Gastrocnemius medialis (tissue), 4 donors: ENCODE measurements at regions not wholly inside any gene's neighbourhood (a gene's known extent, or its start where the extent isn't known, plus 50 kb on each side); places are given as distances from the start of the nearest gene placed in this dataset.

Experiments
- ATAC-seq, 2 donors: fragments of 150-250 bp; one replicate each; pipeline ENCODE4 v1.9.1; 2016
- DNase-seq, 2 donors: peaks; one replicate each; pipeline ENCODE4 v3.0.0-alpha.2; 2019
- H3K27ac ChIP-seq, 4 donors: fragments of 200-600 bp; sonication (generic); 1 replicate in 1 of 4; 2 replicates in 3 of 4; pipeline ENCODE4 v1.5.1; 2016 to 2018; ENCODE audit warnings: mild to moderate bottlenecking in 2 of 4, moderate library complexity in 1 of 4
- H3K27me3 ChIP-seq, 3 donors: fragments of 200-600 bp; sonication (generic) in 2 of 3; 1 replicate in 1 of 3; 2 replicates in 2 of 3; pipeline versions ENCODE4 v1.5.1 to v1.6.0; 2016 to 2019; ENCODE audit warnings: mild to moderate bottlenecking in 1 of 3, moderate library complexity in 1 of 3
- H3K36me3 ChIP-seq, 2 donors: fragments of 200-600 bp; sonication (generic) in 1 of 2; one replicate each; pipeline ENCODE4 v1.5.1; 2017 to 2018
- H3K4me1 ChIP-seq, 2 donors: fragments of 200-600 bp; sonication (generic) in 1 of 2; one replicate each; pipeline ENCODE4 v1.5.1; 2016 to 2017; ENCODE audit warnings: mild to moderate bottlenecking in 2 of 2
- H3K4me3 ChIP-seq, 4 donors: fragments of 200-600 bp; sonication (generic) in 3 of 4; 1 replicate in 1 of 4; 2 replicates in 3 of 4; pipeline ENCODE4 v1.5.1; 2016 to 2019; ENCODE audit warnings: mild to moderate bottlenecking in 2 of 4
- H3K9me3 ChIP-seq, 3 donors: fragments of 200-600 bp; sonication (generic) in 2 of 3; 1 replicate in 1 of 3; 2 replicates in 2 of 3; pipeline ENCODE4 v1.5.1; 2016 to 2019
- POLR2A ChIP-seq, 2 donors: fragments of 450-650 bp; IDR thresholded peaks; one replicate each; pipeline ENCODE4 v1.6.1; 2017; ENCODE audit warnings: antibody characterized with exemption in 2 of 2, mild to moderate bottlenecking in 2 of 2, moderate library complexity in 2 of 2
- in situ Hi-C, 4 donors: fragments of 200-750 bp; cut with MboI; loops; one replicate each; pipeline versions ENCODE4 v1.15.0 to v1.8.0; 2017; ENCODE audit warnings: low sequenced_read_pairs in 4 of 4
- intact Hi-C: fragments of 100-400 bp; cut with DNase I; formaldehyde crosslinking; loops from one replicate; pipeline ENCODE4 v1.15.1; 2023; ENCODE audit warnings: low total_unique reads
- TF ChIP-seq, protein P1 (sequence below), 5 experiments: fragments of 450-650 bp in 3 of 5; fragments of 200-600 bp in 2 of 5; sonication (generic) in 2 of 5; IDR thresholded peaks in 4 of 5; conservative IDR thresholded peaks in 1 of 5; 1 replicate in 4 of 5; 2 replicates in 1 of 5; pipeline ENCODE4 v1.5.1; 2016 to 2019; ENCODE audit warnings: antibody characterized with exemption in 5 of 5, mild to moderate bottlenecking in 3 of 5, moderate library complexity in 3 of 5

GRCh38 chr2:103144837-103145236 is 383.0 kb downstream of the TMEM182 start:
- H3K9me3 ChIP-seq: no peaks in the 10 kb centered on the region
- DNase-seq (no peak), ATAC-seq (no peak)
- H3K4me1 ChIP-seq: no peaks in the 10 kb centered on the region
- intact Hi-C loops: no loop called here
- no peak overlapping the region for H3K4me3 ChIP-seq
- H3K36me3 ChIP-seq: no peaks in the 10 kb centered on the region
- no peaks in the 10 kb centered on the region for H3K27me3 ChIP-seq
- TF ChIP-seq, protein P1, sequence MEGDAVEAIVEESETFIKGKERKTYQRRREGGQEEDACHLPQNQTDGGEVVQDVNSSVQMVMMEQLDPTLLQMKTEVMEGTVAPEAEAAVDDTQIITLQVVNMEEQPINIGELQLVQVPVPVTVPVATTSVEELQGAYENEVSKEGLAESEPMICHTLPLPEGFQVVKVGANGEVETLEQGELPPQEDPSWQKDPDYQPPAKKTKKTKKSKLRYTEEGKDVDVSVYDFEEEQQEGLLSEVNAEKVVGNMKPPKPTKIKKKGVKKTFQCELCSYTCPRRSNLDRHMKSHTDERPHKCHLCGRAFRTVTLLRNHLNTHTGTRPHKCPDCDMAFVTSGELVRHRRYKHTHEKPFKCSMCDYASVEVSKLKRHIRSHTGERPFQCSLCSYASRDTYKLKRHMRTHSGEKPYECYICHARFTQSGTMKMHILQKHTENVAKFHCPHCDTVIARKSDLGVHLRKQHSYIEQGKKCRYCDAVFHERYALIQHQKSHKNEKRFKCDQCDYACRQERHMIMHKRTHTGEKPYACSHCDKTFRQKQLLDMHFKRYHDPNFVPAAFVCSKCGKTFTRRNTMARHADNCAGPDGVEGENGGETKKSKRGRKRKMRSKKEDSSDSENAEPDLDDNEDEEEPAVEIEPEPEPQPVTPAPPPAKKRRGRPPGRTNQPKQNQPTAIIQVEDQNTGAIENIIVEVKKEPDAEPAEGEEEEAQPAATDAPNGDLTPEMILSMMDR (IDR thresholded peaks at IDR 0.05 in 4 of 5, conservative IDR thresholded peaks at IDR 0.05 in 1 of 5): no peak
- no peak for TF ChIP-seq POLR2A (IDR thresholded peaks at IDR 0.05)
- no peak overlapping the region for H3K27ac ChIP-seq
- in situ Hi-C loops: no loop called here

- Histone ChIP-seq H3K4me1 (no peaks in the 10 kb centered on the region), H3K27ac (no peak overlapping the region), H3K4me3 (no peak overlapping the region), H3K9me3 (no peaks in the 10 kb centered on the region), H3K27me3 (no peaks in the 10 kb centered on the region), H3K36me3 (no peaks in the 10 kb centered on the region)
- DNase-seq (no peak), ATAC-seq (no peak)
- in situ Hi-C loops: no loop called here
- intact Hi-C loops: no loop called here
- TF ChIP-seq POLR2A (IDR thresholded peaks at IDR 0.05): no peak
- TF ChIP-seq, protein P1 (IDR thresholded peaks at IDR 0.05 in 4 of 5, conservative IDR thresholded peaks at IDR 0.05 in 1 of 5): no peak
Observed at GRCh38 chr2:103145739-103146138, 383.9 kb downstream of the TMEM182 start.

GRCh38 chr2:103151046-103151445 is 389.2 kb downstream of the TMEM182 start:
- no peak overlapping the region for H3K4me3 ChIP-seq
- in situ Hi-C loops (no loop called here), intact Hi-C loops (no loop called here)
- H3K27ac ChIP-seq: no peak overlapping the region
- H3K4me1 ChIP-seq: no peaks in the 10 kb centered on the region
- no peak for DNase-seq
- ATAC-seq: no peak
- TF ChIP-seq POLR2A (IDR thresholded peaks at IDR 0.05): no peak
- TF ChIP-seq, protein P1 (IDR thresholded peaks at IDR 0.05 in 4 of 5, conservative IDR thresholded peaks at IDR 0.05 in 1 of 5): no peak
- H3K36me3 ChIP-seq: no peaks in the 10 kb centered on the region
- H3K9me3 ChIP-seq: no peaks in the 10 kb centered on the region
- H3K27me3 ChIP-seq: no peaks in the 10 kb centered on the region

GRCh38 chr2:103152556-103152955 is 390.7 kb downstream of the TMEM182 start:
- Histone ChIP-seq H3K9me3 (no peaks in the 10 kb centered on the region), H3K27me3 (no peaks in the 10 kb centered on the region), H3K4me1 (no peaks in the 10 kb centered on the region), H3K36me3 (no peaks in the 10 kb centered on the region), H3K4me3 (no peak overlapping the region), H3K27ac (no peak overlapping the region)
- no peak for TF ChIP-seq POLR2A (IDR thresholded peaks at IDR 0.05)
- TF ChIP-seq, protein P1 (IDR thresholded peaks at IDR 0.05 in 4 of 5, conservative IDR thresholded peaks at IDR 0.05 in 1 of 5): no peak
- ATAC-seq (no peak), DNase-seq (no peak)
- in situ Hi-C loops (no loop called here), intact Hi-C loops (no loop called here)

- Histone ChIP-seq H3K9me3 (no peaks in the 10 kb centered on the region), H3K4me1 (no peaks in the 10 kb centered on the region), H3K4me3 (no peak overlapping the region), H3K36me3 (no peaks in the 10 kb centered on the region), H3K27ac (no peak overlapping the region), H3K27me3 (no peaks in the 10 kb centered on the region)
- in situ Hi-C loops: no loop called here
- intact Hi-C loops: no loop called here
- no peak for TF ChIP-seq POLR2A (IDR thresholded peaks at IDR 0.05)
- TF ChIP-seq, protein P1 (IDR thresholded peaks at IDR 0.05 in 4 of 5, conservative IDR thresholded peaks at IDR 0.05 in 1 of 5): no peak
- ATAC-seq (no peak), DNase-seq (no peak)
Observed at GRCh38 chr2:103153580-103154284, 391.9 kb downstream of the TMEM182 start.
